ENCODE measurements at regions not wholly inside any gene's neighbourhood (a gene's known extent, or its start where the extent isn't known, plus 50 kb on each side); places are given as distances from the start of the nearest gene placed in this dataset.

DNA sequence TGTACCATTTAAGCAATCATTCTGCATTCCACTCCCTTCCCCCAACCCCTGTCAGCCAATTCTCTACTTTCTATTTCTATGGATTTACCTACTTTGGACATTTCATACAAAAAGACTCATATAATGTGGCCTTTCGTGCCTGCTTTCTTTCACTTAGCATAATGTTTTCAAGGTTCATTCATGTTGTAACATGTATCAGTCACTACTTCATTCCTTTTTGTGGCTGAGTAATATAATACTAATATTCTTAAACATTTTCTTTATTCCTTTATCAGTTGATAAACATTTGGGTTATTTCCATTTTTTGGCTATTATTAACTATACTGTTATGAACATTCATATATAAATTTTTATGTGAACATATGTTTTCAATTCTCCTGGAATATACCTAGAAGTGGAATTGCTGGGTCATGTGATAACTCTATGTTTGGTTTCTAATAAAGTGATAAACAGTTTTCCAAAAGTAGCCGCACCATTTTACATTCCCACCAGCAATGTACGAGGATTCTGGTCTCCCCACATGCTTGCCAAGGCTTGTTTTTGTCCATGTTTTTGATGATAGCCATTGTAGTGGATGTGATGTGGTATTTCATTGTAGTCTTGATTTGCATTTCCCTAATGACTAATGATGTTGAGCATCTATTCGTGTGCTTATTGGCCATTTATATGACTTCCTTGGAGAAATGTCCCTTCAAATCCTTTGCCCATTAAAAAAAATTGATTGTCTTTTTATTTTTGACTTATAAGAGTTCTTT is 61.9 kb upstream of the GNG12 start:
- TF ChIP-seq, protein P1, sequence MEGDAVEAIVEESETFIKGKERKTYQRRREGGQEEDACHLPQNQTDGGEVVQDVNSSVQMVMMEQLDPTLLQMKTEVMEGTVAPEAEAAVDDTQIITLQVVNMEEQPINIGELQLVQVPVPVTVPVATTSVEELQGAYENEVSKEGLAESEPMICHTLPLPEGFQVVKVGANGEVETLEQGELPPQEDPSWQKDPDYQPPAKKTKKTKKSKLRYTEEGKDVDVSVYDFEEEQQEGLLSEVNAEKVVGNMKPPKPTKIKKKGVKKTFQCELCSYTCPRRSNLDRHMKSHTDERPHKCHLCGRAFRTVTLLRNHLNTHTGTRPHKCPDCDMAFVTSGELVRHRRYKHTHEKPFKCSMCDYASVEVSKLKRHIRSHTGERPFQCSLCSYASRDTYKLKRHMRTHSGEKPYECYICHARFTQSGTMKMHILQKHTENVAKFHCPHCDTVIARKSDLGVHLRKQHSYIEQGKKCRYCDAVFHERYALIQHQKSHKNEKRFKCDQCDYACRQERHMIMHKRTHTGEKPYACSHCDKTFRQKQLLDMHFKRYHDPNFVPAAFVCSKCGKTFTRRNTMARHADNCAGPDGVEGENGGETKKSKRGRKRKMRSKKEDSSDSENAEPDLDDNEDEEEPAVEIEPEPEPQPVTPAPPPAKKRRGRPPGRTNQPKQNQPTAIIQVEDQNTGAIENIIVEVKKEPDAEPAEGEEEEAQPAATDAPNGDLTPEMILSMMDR (IDR thresholded peaks at IDR 0.05) = no peak
- TF ChIP-seq, protein P2, sequence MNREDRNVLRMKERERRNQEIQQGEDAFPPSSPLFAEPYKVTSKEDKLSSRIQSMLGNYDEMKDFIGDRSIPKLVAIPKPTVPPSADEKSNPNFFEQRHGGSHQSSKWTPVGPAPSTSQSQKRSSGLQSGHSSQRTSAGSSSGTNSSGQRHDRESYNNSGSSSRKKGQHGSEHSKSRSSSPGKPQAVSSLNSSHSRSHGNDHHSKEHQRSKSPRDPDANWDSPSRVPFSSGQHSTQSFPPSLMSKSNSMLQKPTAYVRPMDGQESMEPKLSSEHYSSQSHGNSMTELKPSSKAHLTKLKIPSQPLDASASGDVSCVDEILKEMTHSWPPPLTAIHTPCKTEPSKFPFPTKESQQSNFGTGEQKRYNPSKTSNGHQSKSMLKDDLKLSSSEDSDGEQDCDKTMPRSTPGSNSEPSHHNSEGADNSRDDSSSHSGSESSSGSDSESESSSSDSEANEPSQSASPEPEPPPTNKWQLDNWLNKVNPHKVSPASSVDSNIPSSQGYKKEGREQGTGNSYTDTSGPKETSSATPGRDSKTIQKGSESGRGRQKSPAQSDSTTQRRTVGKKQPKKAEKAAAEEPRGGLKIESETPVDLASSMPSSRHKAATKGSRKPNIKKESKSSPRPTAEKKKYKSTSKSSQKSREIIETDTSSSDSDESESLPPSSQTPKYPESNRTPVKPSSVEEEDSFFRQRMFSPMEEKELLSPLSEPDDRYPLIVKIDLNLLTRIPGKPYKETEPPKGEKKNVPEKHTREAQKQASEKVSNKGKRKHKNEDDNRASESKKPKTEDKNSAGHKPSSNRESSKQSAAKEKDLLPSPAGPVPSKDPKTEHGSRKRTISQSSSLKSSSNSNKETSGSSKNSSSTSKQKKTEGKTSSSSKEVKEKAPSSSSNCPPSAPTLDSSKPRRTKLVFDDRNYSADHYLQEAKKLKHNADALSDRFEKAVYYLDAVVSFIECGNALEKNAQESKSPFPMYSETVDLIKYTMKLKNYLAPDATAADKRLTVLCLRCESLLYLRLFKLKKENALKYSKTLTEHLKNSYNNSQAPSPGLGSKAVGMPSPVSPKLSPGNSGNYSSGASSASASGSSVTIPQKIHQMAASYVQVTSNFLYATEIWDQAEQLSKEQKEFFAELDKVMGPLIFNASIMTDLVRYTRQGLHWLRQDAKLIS (CRISPR knock-in tag; IDR thresholded peaks at IDR 0.05; ENCODE audit: borderline replicate concordance) = no peak
- TF ChIP-seq GRHL2 (CRISPR knock-in tag; IDR thresholded peaks at IDR 0.05; ENCODE audit: insufficient replicate concordance, severe bottlenecking) (no peak), RORB (CRISPR knock-in tag; IDR thresholded peaks at IDR 0.05) (no peak), MXD4 (CRISPR knock-in tag; IDR thresholded peaks at IDR 0.05; ENCODE audit: borderline replicate concordance) (no peak), NFE2L1 (CRISPR knock-in tag; IDR thresholded peaks at IDR 0.05) (no peak), ZNF416 (CRISPR knock-in tag; IDR thresholded peaks at IDR 0.05) (no peak), ZBTB21 (CRISPR knock-in tag; IDR thresholded peaks at IDR 0.05; ENCODE audit: borderline replicate concordance) (no peak)
- TF ChIP-seq, protein P3, sequence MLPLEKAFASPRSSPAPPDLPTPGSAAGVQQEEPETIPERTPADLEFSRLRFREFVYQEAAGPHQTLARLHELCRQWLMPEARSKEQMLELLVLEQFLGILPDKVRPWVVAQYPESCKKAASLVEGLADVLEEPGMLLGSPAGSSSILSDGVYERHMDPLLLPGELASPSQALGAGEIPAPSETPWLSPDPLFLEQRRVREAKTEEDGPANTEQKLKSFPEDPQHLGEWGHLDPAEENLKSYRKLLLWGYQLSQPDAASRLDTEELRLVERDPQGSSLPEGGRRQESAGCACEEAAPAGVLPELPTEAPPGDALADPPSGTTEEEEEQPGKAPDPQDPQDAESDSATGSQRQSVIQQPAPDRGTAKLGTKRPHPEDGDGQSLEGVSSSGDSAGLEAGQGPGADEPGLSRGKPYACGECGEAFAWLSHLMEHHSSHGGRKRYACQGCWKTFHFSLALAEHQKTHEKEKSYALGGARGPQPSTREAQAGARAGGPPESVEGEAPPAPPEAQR (CRISPR knock-in tag; IDR thresholded peaks at IDR 0.05) = no peak
- TF ChIP-seq, protein P4, sequence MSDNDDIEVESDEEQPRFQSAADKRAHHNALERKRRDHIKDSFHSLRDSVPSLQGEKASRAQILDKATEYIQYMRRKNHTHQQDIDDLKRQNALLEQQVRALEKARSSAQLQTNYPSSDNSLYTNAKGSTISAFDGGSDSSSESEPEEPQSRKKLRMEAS (CRISPR knock-in tag; IDR thresholded peaks at IDR 0.05) = no peak
- TF ChIP-seq, protein P5, sequence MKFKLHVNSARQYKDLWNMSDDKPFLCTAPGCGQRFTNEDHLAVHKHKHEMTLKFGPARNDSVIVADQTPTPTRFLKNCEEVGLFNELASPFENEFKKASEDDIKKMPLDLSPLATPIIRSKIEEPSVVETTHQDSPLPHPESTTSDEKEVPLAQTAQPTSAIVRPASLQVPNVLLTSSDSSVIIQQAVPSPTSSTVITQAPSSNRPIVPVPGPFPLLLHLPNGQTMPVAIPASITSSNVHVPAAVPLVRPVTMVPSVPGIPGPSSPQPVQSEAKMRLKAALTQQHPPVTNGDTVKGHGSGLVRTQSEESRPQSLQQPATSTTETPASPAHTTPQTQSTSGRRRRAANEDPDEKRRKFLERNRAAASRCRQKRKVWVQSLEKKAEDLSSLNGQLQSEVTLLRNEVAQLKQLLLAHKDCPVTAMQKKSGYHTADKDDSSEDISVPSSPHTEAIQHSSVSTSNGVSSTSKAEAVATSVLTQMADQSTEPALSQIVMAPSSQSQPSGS (CRISPR knock-in tag; IDR thresholded peaks at IDR 0.05; ENCODE audit: borderline replicate concordance, low read depth) = no peak
- TF ChIP-seq, protein P6, sequence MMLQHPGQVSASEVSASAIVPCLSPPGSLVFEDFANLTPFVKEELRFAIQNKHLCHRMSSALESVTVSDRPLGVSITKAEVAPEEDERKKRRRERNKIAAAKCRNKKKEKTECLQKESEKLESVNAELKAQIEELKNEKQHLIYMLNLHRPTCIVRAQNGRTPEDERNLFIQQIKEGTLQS (CRISPR knock-in tag; conservative IDR thresholded peaks at IDR 0.05) = no peak
- TF ChIP-seq, protein P7, sequence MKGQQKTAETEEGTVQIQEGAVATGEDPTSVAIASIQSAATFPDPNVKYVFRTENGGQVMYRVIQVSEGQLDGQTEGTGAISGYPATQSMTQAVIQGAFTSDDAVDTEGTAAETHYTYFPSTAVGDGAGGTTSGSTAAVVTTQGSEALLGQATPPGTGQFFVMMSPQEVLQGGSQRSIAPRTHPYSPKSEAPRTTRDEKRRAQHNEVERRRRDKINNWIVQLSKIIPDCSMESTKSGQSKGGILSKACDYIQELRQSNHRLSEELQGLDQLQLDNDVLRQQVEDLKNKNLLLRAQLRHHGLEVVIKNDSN (CRISPR knock-in tag; IDR thresholded peaks at IDR 0.05) = no peak

Measured in WTC11 (cell line).